ENCODE measurements at regions not wholly inside any gene's neighbourhood (a gene's known extent, or its start where the extent isn't known, plus 50 kb on each side); places are given as distances from the start of the nearest gene placed in this dataset.

- WGBS, 2 donors, result 69 to 76% methylated on average over 2 of the region's 2 CpGs
- DNase-seq (ENCODE audit: low spot score in 2 of 2), result no peak
- H3K4me3 ChIP-seq (ENCODE audit: low read depth, poor library complexity, severe bottlenecking), result no peak overlapping the region
- intact Hi-C loops (cut with DNase I; ENCODE audit: low total_unique reads), result no loop called here
- TF ChIP-seq POLR2A (IDR thresholded peaks at IDR 0.05) (no peak), CTCF (IDR thresholded peaks at IDR 0.05) (no peak)
Observed at GRCh38 chr15:70509282-70509662, 254.1 kb downstream of the UACA start.

DNA sequence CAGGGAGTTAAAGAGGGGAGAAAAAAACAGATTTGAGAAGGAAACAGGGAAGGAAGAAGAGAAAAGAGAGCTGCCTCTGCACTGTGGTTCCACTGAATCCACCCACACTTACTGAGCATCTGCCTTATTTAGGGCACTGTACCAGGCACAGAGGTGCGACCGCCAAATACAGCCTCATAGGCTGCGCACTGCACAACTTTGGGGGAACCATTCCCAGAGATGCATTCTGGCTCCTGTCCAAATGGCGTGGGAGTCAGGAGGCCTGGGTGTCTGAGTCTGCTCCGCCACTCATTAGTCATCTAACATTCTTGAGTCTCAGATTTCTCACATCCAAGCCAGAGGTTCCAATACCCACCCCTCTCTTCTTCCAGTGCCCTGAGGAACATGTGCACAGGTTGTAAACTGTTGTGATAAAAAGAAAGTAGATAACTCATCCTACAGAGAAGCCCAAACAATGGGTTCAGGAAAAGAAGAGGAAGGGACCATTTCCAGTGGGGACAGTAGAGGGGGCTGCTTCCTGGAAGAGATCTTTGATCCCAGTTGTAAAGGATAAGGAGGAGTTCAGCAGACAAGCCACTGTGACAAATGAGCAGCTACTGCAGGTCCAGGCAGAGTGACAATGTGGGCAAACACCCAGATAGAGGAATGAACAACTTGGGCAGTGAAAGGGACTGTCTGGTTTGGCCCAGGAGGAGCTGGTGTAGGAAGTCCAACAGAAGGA, 254.6 kb downstream of the UACA start:
- 60 to 65% methylated on average over 5 of the region's 5 CpGs for WGBS, 2 donors
- intact Hi-C loops (cut with DNase I; ENCODE audit: low total_unique reads), result no loop called here
- H3K4me3 ChIP-seq (ENCODE audit: low read depth, poor library complexity, severe bottlenecking), result no peak overlapping the region
- no peak for DNase-seq (ENCODE audit: low spot score in 2 of 2)
- TF ChIP-seq CTCF (IDR thresholded peaks at IDR 0.05) (no peak), POLR2A (IDR thresholded peaks at IDR 0.05) (no peak)

- intact Hi-C loops (cut with DNase I; ENCODE audit: low total_unique reads), result no loop called here
- DNase-seq (ENCODE audit: low spot score in 2 of 2), result no peak
- TF ChIP-seq POLR2A (IDR thresholded peaks at IDR 0.05) (no peak), CTCF (IDR thresholded peaks at IDR 0.05) (no peak)
- no peak overlapping the region for H3K4me3 ChIP-seq (ENCODE audit: low read depth, poor library complexity, severe bottlenecking)
- 71 to 94% methylated on average over 1 of the region's 1 CpG for WGBS, 2 donors
Observed at GRCh38 chr15:70507772-70508371, 255.5 kb downstream of the UACA start.

DNA sequence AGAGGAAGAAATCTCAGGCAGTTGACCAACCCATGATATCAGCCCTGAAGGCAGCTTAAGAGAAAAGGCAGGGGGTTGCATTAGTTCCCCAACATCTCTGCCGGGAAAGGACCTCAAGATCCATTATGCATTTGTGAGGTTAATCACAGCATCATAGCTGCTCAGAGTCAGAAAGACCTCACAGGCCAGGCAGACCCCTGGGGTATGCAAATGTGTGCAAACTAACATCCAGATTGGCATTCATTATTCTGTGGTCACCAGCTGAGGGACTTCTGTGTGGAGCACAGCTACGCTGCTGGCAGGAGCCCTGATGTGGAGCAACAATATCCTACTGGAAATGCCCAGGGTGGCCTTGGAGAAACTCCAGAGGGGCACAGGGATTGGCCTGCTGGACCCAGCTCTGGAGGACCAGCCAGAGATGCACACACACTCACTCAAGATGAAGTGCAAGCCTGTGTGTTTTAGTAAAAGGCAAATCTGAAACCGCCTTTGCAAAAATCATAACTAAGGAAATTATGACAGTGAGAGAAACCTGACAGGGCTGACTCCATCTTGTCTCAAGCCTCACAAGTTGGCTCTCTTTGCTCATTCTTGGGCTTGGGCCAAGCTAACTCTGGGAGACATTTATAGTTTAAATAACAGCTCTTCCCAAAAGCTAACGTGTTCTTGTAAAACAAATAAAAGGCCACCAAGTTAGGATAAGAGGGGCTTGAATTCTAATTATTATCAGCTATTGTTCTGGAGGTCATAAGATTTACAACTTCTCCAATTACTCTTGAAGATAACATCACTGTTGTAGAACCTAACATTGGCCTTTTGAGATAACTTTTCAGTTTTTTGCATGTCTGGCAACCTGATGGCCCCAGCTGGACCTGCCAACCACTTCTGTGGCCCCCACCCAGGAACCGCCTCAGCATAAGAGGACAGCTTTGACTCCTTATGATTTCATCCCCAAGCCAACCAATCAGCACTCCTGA, 257.1 kb downstream of the UACA start:
- intact Hi-C loops (cut with DNase I; ENCODE audit: low total_unique reads), result no loop called here
- WGBS, 2 donors, result 66 to 76% methylated on average over 4 to 5 of the region's 5 CpGs
- no peak for TF ChIP-seq POLR2A (IDR thresholded peaks at IDR 0.05)
- TF ChIP-seq CTCF (IDR thresholded peaks at IDR 0.05), result no peak

GRCh38 chr15:70505411-70505919, 257.9 kb downstream of the UACA start:
- DNase-seq (ENCODE audit: low spot score in 2 of 2), result no peak
- WGBS, 2 donors, result 17 to 22% methylated on average over 3 of the region's 3 CpGs
- H3K4me3 ChIP-seq (ENCODE audit: low read depth, poor library complexity, severe bottlenecking), result no peak overlapping the region
- TF ChIP-seq POLR2A (IDR thresholded peaks at IDR 0.05) (no peak), CTCF (IDR thresholded peaks at IDR 0.05) (no peak)
- intact Hi-C loops (cut with DNase I; ENCODE audit: low total_unique reads), result no loop called here

More for the DNA sequence above, 257.1 kb downstream of the UACA start:
- DNase-seq (ENCODE audit: low spot score in 2 of 2), result no peak
- no peak overlapping the region for H3K4me3 ChIP-seq (ENCODE audit: low read depth, poor library complexity, severe bottlenecking)
